Omental fat pad (tissue), 3 donors: ENCODE measurements at regions not wholly inside any gene's neighbourhood (a gene's known extent, or its start where the extent isn't known, plus 50 kb on each side); places are given as distances from the start of the nearest gene placed in this dataset.

Experiments used
- ATAC-seq: fragments of 150-250 bp; one replicate; pipeline ENCODE4 v1.9.1; 2016; ENCODE audit warnings: mild to moderate bottlenecking, moderate library complexity; ENCODE audit not compliant: low FRiP score
- DNase-seq: peaks from one replicate; pipeline ENCODE4 v3.0.0-alpha.2; 2019; ENCODE audit warnings: low spot score
- CTCF ChIP-seq, 3 donors: fragments of 450-650 bp; IDR thresholded peaks; one replicate each; pipeline ENCODE4 v1.5.1; 2016 to 2017; ENCODE audit warnings: antibody characterized with exemption in 3 of 3, mild to moderate bottlenecking in 3 of 3, moderate library complexity in 2 of 3

- no peak for DNase-seq
- TF ChIP-seq CTCF (IDR thresholded peaks at IDR 0.05): no peak
- no peak for ATAC-seq
Observed at GRCh38 chr16:86067516-86067915, 168.6 kb downstream of the IRF8 start.

GRCh38 chr16:86067936-86068335 is 169.0 kb downstream of the IRF8 start:
- ATAC-seq (no peak), DNase-seq (no peak)
- TF ChIP-seq CTCF (IDR thresholded peaks at IDR 0.05): no peak

- DNase-seq: no peak
- TF ChIP-seq CTCF (IDR thresholded peaks at IDR 0.05): no peak
- no peak for ATAC-seq
Observed at GRCh38 chr16:86068722-86069121, 169.8 kb downstream of the IRF8 start.

- TF ChIP-seq CTCF (IDR thresholded peaks at IDR 0.05): no peak
- ATAC-seq (no peak), DNase-seq (no peak)
Observed at GRCh38 chr16:86069736-86070298, 170.9 kb downstream of the IRF8 start.

GRCh38 chr16:86070484-86070883 is 171.5 kb downstream of the IRF8 start:
- DNase-seq (no peak), ATAC-seq (no peak)
- no peak for TF ChIP-seq CTCF (IDR thresholded peaks at IDR 0.05)

- DNase-seq: no peak
- no peak for ATAC-seq
- no peak for TF ChIP-seq CTCF (IDR thresholded peaks at IDR 0.05)
Observed at GRCh38 chr16:86070971-86071370, 172.0 kb downstream of the IRF8 start.

- TF ChIP-seq CTCF (IDR thresholded peaks at IDR 0.05): no peak
- DNase-seq (no peak), ATAC-seq (no peak)
Observed at GRCh38 chr16:86071611-86072240, 172.8 kb downstream of the IRF8 start.
